ENCODE measurements at regions not wholly inside any gene's neighbourhood (a gene's known extent, or its start where the extent isn't known, plus 50 kb on each side); places are given as distances from the start of the nearest gene placed in this dataset.

DNA sequence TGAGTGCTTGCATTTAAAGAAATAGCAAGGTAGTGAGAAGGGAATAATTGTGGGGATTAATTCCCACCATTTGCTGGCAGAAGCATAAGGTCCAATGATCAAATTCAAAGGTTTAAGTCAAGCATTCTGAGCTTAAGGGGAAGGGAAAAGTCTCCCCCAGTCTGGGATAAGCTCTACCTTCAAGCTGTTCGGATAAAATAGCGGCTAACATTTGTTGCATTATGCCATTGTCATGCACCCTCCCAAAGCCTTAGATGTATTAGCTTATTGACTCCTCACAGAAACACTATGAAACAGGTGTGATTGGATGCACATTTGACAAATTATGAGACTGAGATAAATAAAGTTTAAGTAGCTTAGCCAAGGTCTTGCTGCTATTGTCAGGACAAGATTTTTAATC lies 52.2 kb upstream of the TGIF1 start:
- Mint-ChIP-seq H3K36me3 (ENCODE audit: low read depth) (no peaks in the 10 kb centered on the region), H3K27ac (no peak overlapping the region), H3K4me3 (no peak overlapping the region), H3K9me3 (peaks cover 12% of the 10 kb centered on the region), H3K27me3 (ENCODE audit: insufficient read depth) (no peaks in the 10 kb centered on the region), H3K4me1 (peaks cover 11% of the 10 kb centered on the region)
- no peak for DNase-seq
- no peaks in the 10 kb centered on the region for H3K36me3 ChIP-seq (ENCODE audit: control insufficient read depth, insufficient read depth, low read length)
- no peaks in the 10 kb centered on the region for H3K4me1 ChIP-seq (ENCODE audit: control insufficient read depth, insufficient read depth, low read length)
- H3K4me3 ChIP-seq (ENCODE audit: low read length): no peak overlapping the region
- no peak overlapping the region for H3K27ac ChIP-seq (ENCODE audit: low read depth, low read length)
- no peak overlapping the region for H3K9ac ChIP-seq (ENCODE audit: extremely low read depth, low read length, poor library complexity, severe bottlenecking)
- H3K27me3 ChIP-seq (ENCODE audit: control insufficient read depth, insufficient read depth, low read length, poor library complexity, severe bottlenecking): no peaks in the 10 kb centered on the region
- TF ChIP-seq, protein P1, sequence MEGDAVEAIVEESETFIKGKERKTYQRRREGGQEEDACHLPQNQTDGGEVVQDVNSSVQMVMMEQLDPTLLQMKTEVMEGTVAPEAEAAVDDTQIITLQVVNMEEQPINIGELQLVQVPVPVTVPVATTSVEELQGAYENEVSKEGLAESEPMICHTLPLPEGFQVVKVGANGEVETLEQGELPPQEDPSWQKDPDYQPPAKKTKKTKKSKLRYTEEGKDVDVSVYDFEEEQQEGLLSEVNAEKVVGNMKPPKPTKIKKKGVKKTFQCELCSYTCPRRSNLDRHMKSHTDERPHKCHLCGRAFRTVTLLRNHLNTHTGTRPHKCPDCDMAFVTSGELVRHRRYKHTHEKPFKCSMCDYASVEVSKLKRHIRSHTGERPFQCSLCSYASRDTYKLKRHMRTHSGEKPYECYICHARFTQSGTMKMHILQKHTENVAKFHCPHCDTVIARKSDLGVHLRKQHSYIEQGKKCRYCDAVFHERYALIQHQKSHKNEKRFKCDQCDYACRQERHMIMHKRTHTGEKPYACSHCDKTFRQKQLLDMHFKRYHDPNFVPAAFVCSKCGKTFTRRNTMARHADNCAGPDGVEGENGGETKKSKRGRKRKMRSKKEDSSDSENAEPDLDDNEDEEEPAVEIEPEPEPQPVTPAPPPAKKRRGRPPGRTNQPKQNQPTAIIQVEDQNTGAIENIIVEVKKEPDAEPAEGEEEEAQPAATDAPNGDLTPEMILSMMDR (conservative IDR thresholded peaks at IDR 0.05): no peak
- H3K9me3 ChIP-seq (ENCODE audit: control insufficient read depth, low read length): peaks cover 17% of the 10 kb centered on the region
- 73% methylated on average over 2 of the region's 2 CpGs; no CpG with 5 or more reads in 1 of the 2 experiments for WGBS, 2 experiments (ENCODE audit: insufficient coverage in 1 of 2, insufficient read length in 1 of 2)

Data from endodermal cell (in vitro differentiated cells).